SK-N-SH (cell line): ENCODE measurements at regions not wholly inside any gene's neighbourhood (a gene's known extent, or its start where the extent isn't known, plus 50 kb on each side); places are given as distances from the start of the nearest gene placed in this dataset.

Experiments
- CTCF ChIA-PET: fragments of 300-600, 350-600 bp; formaldehyde crosslinking; extraction: SDS; loops from one replicate; lab custom pipeline; 2021; lab: Yijun Ruan, JAX
- POLR2A ChIA-PET: fragments of 350-600 bp; sonication (Branson Sonifier 250); formaldehyde crosslinking; extraction: SDS; loops from one replicate; lab custom pipeline; 2020; ENCODE audit warnings: antibody characterized with exemption, inconsistent platforms; lab: Yijun Ruan, JAX
- DNase-seq: peaks from one replicate; pipeline ENCODE4 v3.0.0; 2012
- H2AFZ ChIP-seq: fragments of 200-600 bp; sonication (generic); 2 replicates; pipeline ENCODE4 v1.8.1; 2016; ENCODE audit warnings: antibody characterized with exemption, mild to moderate bottlenecking, low read depth
- H3F3A ChIP-seq: fragments of 200-600 bp; sonication (generic); replicated peaks from 2 replicates; pipeline ENCODE3; 2016; ENCODE audit warnings: antibody characterized with exemption, mild to moderate bottlenecking; ENCODE audit not compliant: insufficient read depth
- H3K27ac ChIP-seq, 2 experiments: fragments of 200-500 bp in 1 of 2; fragments of 200-600 bp in 1 of 2; sonication (Bioruptor generic) in 1 of 2; sonication (generic), shearing (Covaris generic) in 1 of 2; 2 replicates each; pipeline versions ENCODE4 v1.5.1 to v1.6.1; 2014 to 2016; ENCODE audit warnings: low read depth in 2 of 2, inconsistent platforms in 1 of 2, low read length in 1 of 2, mild to moderate bottlenecking in 1 of 2, mixed read lengths in 1 of 2
- H3K27me3 ChIP-seq: fragments of 200-600 bp; sonication (generic), shearing (Covaris generic); 2 replicates; pipeline ENCODE4 v1.6.1; 2016; ENCODE audit warnings: mixed run types; ENCODE audit not compliant: insufficient read depth
- H3K36me3 ChIP-seq, 2 experiments: fragments of 200-500 bp in 1 of 2; fragments of 200-600 bp in 1 of 2; sonication (Bioruptor generic) in 1 of 2; sonication (generic) in 1 of 2; replicated peaks in 1 of 2; 2 replicates each; pipeline versions ENCODE3 to v1.5.1; 2014 to 2016; ENCODE audit warnings: low read length in 1 of 2, mild to moderate bottlenecking in 1 of 2; ENCODE audit not compliant: insufficient read depth in 2 of 2, control insufficient read depth in 1 of 2
- H3K4me1 ChIP-seq, 2 experiments: fragments of 200-500 bp in 1 of 2; fragments of 200-600 bp in 1 of 2; sonication (Bioruptor generic) in 1 of 2; sonication (generic), shearing (Covaris generic) in 1 of 2; 2 replicates each; pipeline versions ENCODE4 v1.5.1 to v1.6.1; 2014 to 2016; ENCODE audit warnings: low read depth in 1 of 2, low read length in 1 of 2, mixed run types in 1 of 2; ENCODE audit not compliant: insufficient read depth in 2 of 2, control insufficient read depth in 1 of 2
- H3K4me2 ChIP-seq: fragments of 200-600 bp; sonication (generic), shearing (Covaris generic); 2 replicates; pipeline ENCODE4 v1.6.1; 2017; ENCODE audit warnings: mixed run types
- H3K4me3 ChIP-seq, 2 experiments: fragments of 200-500 bp in 1 of 2; fragments of 200-600 bp in 1 of 2; sonication (Bioruptor generic) in 1 of 2; sonication (generic), shearing (Covaris generic) in 1 of 2; 2 replicates each; pipeline versions ENCODE4 v1.5.1 to v1.8.1; 2014 to 2016; ENCODE audit warnings: low read depth in 2 of 2, inconsistent platforms in 1 of 2, low read length in 1 of 2, mild to moderate bottlenecking in 1 of 2, mixed read lengths in 1 of 2, moderate library complexity in 1 of 2
- H3K79me2 ChIP-seq: fragments of 200-600 bp; sonication (generic); 2 replicates; pipeline ENCODE4 v1.8.1; 2017; ENCODE audit warnings: mild to moderate bottlenecking; ENCODE audit not compliant: insufficient read depth
- H3K9ac ChIP-seq: fragments of 200-600 bp; sonication (generic); 2 replicates; pipeline ENCODE4 v1.6.1; 2017; ENCODE audit warnings: mixed run types
- H3K9me2 ChIP-seq: fragments of 200-600 bp; sonication (generic); 2 replicates; pipeline ENCODE4 v1.6.1; 2017; ENCODE audit warnings: mixed run types
- H3K9me3 ChIP-seq: fragments of 200-600 bp; sonication (generic); 2 replicates; pipeline ENCODE4 v1.6.1; 2017; ENCODE audit warnings: mixed run types, mild to moderate bottlenecking, moderate library complexity
- H4K20me1 ChIP-seq: fragments of 200-600 bp; sonication (generic); 2 replicates; pipeline ENCODE4 v1.6.1; 2017; ENCODE audit warnings: mild to moderate bottlenecking, mixed run types; ENCODE audit not compliant: insufficient read depth
- CHD2 ChIP-seq: fragments of 150-350 bp; IDR thresholded peaks from 2 replicates; pipeline ENCODE4 v1.6.1; 2018; ENCODE audit warnings: low read length; ENCODE audit not compliant: partially characterized antibody
- ELF1 ChIP-seq: IDR thresholded peaks from 2 replicates; pipeline ENCODE4 v1.4.0; 2012
- FOSL2 ChIP-seq: IDR thresholded peaks from 2 replicates; pipeline ENCODE4 v1.4.0; 2012; ENCODE audit warnings: low read depth, mild to moderate bottlenecking, moderate library complexity, borderline replicate concordance
- FOXJ3 ChIP-seq: sonication (generic); formaldehyde crosslinking; IDR thresholded peaks from 2 replicates; pipeline ENCODE4 v1.5.1; 2020; ENCODE audit warnings: mild to moderate bottlenecking, missing genetic modification reagents
- GATA2 ChIP-seq: sonication (generic); formaldehyde crosslinking; IDR thresholded peaks from 2 replicates; pipeline ENCODE4 v1.5.0; 2020; ENCODE audit warnings: mild to moderate bottlenecking, missing genetic modification reagents
- JUND ChIP-seq: IDR thresholded peaks from 2 replicates; pipeline ENCODE4 v1.4.0; 2012
- MEF2A ChIP-seq: IDR thresholded peaks from 2 replicates; pipeline ENCODE4 v1.4.0; 2012; ENCODE audit warnings: low read depth, borderline replicate concordance
- POLR2AphosphoS5 ChIP-seq: IDR thresholded peaks from 2 replicates; pipeline ENCODE4 v1.6.1; 2012; ENCODE audit warnings: low read depth, low read length
- RXRA ChIP-seq: IDR thresholded peaks from 2 replicates; pipeline ENCODE4 v1.4.0; 2012; ENCODE audit warnings: low read depth, mild to moderate bottlenecking, borderline replicate concordance
- SIN3A ChIP-seq: IDR thresholded peaks from 2 replicates; pipeline ENCODE4 v1.6.1; 2012; ENCODE audit warnings: low read depth, mild to moderate bottlenecking, low read length, moderate library complexity, borderline replicate concordance
- TCF12 ChIP-seq: IDR thresholded peaks from 2 replicates; pipeline ENCODE4 v1.4.0; 2012
- YY1 ChIP-seq: IDR thresholded peaks from 2 replicates; pipeline ENCODE4 v1.4.0; 2012; ENCODE audit warnings: low read depth, mild to moderate bottlenecking
- WGBS: methylation state at CpG from one replicate; pipeline ENCODE4 v1.1.6; 2017; ENCODE audit warnings: low lambda C conversion rate; 5-methylcytosine and 5-hydroxymethylcytosine counted together
- TF ChIP-seq, protein P1 (sequence below): IDR thresholded peaks from 2 replicates; pipeline ENCODE4 v1.6.1; 2012; ENCODE audit warnings: mild to moderate bottlenecking, low read depth, low read length, moderate library complexity

GRCh38 chr4:151573945-151574344 lies 165.0 kb downstream of the FHIP1A start:
- POLR2A ChIA-PET: no interaction called here
- Histone ChIP-seq H3K4me2 (no peak overlapping the region), H3K79me2 (no peaks in the 10 kb centered on the region)
- TF ChIP-seq MEF2A (no peak), FOXJ3 (no peak), SIN3A (no peak), CHD2 (no peak), JUND (no peak), RXRA (no peak)
- TF ChIP-seq, all 33 proteins: peak for 0
- no peak overlapping the region for H3K9ac ChIP-seq
- no peaks in the 10 kb centered on the region; a peak in 1 of 4 replicates for H3K4me1 ChIP-seq
- WGBS: 85% methylated on average over 1 of the region's 1 CpG
- H2AFZ ChIP-seq: no peak overlapping the region
- CTCF ChIA-PET: interaction anchor here (1.8 kb wide), 1 partner anchor 30 kb away, joined by 5 read pairs; no protein-coding TSS in a partner anchor
- H3K27ac ChIP-seq: no peak overlapping the region
- no peaks in the 10 kb centered on the region for H3K9me3 ChIP-seq
- H3K36me3 ChIP-seq: no peaks in the 10 kb centered on the region
- no peak for DNase-seq
- no peaks in the 10 kb centered on the region for H3K9me2 ChIP-seq
- H3K4me3 ChIP-seq: no peak overlapping the region
- H4K20me1 ChIP-seq: no peaks in the 10 kb centered on the region
- H3K27me3 ChIP-seq: no peaks in the 10 kb centered on the region
- no peaks in the 10 kb centered on the region for H3F3A ChIP-seq

GRCh38 chr4:151574968-151575367 lies 166.0 kb downstream of the FHIP1A start:
- no peaks in the 10 kb centered on the region for H3K9me2 ChIP-seq
- H3K4me1 ChIP-seq: no peaks in the 10 kb centered on the region; a peak in 1 of 4 replicates
- no peaks in the 10 kb centered on the region for H3K9me3 ChIP-seq
- H3K4me3 ChIP-seq: no peak overlapping the region
- no peaks in the 10 kb centered on the region for H3K79me2 ChIP-seq
- H3F3A ChIP-seq: no peaks in the 10 kb centered on the region
- TF ChIP-seq FOSL2: no peak
- no peaks in the 10 kb centered on the region for H4K20me1 ChIP-seq
- CTCF ChIA-PET: no interaction called here
- no peak overlapping the region for H3K9ac ChIP-seq
- no peaks in the 10 kb centered on the region for H3K27me3 ChIP-seq
- no peak overlapping the region for H3K27ac ChIP-seq
- no peak for DNase-seq
- H2AFZ ChIP-seq: no peak overlapping the region
- POLR2A ChIA-PET: no interaction called here
- H3K4me2 ChIP-seq: no peak overlapping the region
- no peaks in the 10 kb centered on the region for H3K36me3 ChIP-seq

DNA sequence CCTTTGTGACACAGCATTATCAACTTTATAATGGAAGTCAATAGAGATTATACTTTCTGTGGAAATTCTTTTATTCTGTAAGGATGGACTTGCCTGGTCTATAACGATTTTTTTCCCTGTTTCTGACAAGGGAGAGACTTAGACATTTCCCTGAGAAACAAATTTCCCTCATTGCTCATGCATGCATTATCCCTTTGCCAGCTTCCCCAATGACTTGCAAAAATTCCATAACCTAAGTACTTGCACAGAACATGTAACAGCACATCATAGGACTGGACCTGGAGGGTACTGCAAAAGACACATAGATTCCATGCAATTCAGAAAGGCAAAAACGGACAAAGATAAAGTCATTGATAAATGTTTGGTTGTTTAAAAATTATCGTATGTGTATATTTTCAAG lies 166.7 kb downstream of the FHIP1A start:
- Histone ChIP-seq H3K4me1 (no peaks in the 10 kb centered on the region), H3K9me3 (no peaks in the 10 kb centered on the region), H3K4me3 (no peak overlapping the region), H3K4me2 (no peak overlapping the region), H3K9me2 (no peaks in the 10 kb centered on the region), H4K20me1 (no peaks in the 10 kb centered on the region), H3K27me3 (no peaks in the 10 kb centered on the region), H3K79me2 (no peaks in the 10 kb centered on the region), H3K27ac (no peak overlapping the region), H3K9ac (no peak overlapping the region), H2AFZ (no peak overlapping the region), H3K36me3 (no peaks in the 10 kb centered on the region), H3F3A (no peaks in the 10 kb centered on the region)
- 75% methylated on average over 3 of the region's 3 CpGs for WGBS
- ChIA-PET CTCF (interaction anchor here (0.7 kb wide), 1 partner anchor 28 kb away, joined by 4 read pairs; no protein-coding TSS in a partner anchor), POLR2A (no interaction called here)
- no peak for DNase-seq
- TF ChIP-seq POLR2AphosphoS5: no peak
- TF ChIP-seq TCF12: no peak
- no peak for TF ChIP-seq YY1
- TF ChIP-seq GATA2 (CRISPR knock-in tag): no peak
- no peak for TF ChIP-seq ELF1
- TF ChIP-seq, protein P1, sequence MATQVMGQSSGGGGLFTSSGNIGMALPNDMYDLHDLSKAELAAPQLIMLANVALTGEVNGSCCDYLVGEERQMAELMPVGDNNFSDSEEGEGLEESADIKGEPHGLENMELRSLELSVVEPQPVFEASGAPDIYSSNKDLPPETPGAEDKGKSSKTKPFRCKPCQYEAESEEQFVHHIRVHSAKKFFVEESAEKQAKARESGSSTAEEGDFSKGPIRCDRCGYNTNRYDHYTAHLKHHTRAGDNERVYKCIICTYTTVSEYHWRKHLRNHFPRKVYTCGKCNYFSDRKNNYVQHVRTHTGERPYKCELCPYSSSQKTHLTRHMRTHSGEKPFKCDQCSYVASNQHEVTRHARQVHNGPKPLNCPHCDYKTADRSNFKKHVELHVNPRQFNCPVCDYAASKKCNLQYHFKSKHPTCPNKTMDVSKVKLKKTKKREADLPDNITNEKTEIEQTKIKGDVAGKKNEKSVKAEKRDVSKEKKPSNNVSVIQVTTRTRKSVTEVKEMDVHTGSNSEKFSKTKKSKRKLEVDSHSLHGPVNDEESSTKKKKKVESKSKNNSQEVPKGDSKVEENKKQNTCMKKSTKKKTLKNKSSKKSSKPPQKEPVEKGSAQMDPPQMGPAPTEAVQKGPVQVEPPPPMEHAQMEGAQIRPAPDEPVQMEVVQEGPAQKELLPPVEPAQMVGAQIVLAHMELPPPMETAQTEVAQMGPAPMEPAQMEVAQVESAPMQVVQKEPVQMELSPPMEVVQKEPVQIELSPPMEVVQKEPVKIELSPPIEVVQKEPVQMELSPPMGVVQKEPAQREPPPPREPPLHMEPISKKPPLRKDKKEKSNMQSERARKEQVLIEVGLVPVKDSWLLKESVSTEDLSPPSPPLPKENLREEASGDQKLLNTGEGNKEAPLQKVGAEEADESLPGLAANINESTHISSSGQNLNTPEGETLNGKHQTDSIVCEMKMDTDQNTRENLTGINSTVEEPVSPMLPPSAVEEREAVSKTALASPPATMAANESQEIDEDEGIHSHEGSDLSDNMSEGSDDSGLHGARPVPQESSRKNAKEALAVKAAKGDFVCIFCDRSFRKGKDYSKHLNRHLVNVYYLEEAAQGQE: no peak
